ENCODE measurements at regions not wholly inside any gene's neighbourhood (a gene's known extent, or its start where the extent isn't known, plus 50 kb on each side); places are given as distances from the start of the nearest gene placed in this dataset.

GRCh38 chr7:42858570-42858969, 53.3 kb downstream of the C7orf25 start:
- H3K27ac ChIP-seq: no peak overlapping the region
- H3K36me3 ChIP-seq (ENCODE audit: low read depth, missing control alignments): no peaks in the 10 kb centered on the region
- no peaks in the 10 kb centered on the region for H3K27me3 ChIP-seq
- H3K4me3 ChIP-seq: no peak overlapping the region
- intact Hi-C loops (cut with DNase I; ENCODE audit: low total_unique reads): no loop called here
- DNase-seq: no peak
- H3K4me1 ChIP-seq: no peaks in the 10 kb centered on the region
- WGBS, 2 donors: 94 to 95% methylated on average over 1 of the region's 1 CpG
- no peaks in the 10 kb centered on the region for H3K9me3 ChIP-seq
- TF ChIP-seq CTCF (IDR thresholded peaks at IDR 0.05) (no peak), POLR2A (IDR thresholded peaks at IDR 0.05) (no peak)

GRCh38 chr7:42856605-42856987, 55.3 kb downstream of the C7orf25 start:
- TF ChIP-seq CTCF (IDR thresholded peaks at IDR 0.05): no peak
- no peak for TF ChIP-seq POLR2A (IDR thresholded peaks at IDR 0.05)
- DNase-seq: no peak
- Histone ChIP-seq H3K27me3 (no peaks in the 10 kb centered on the region), H3K27ac (no peak overlapping the region), H3K9me3 (no peaks in the 10 kb centered on the region), H3K36me3 (ENCODE audit: low read depth, missing control alignments) (no peaks in the 10 kb centered on the region), H3K4me1 (no peaks in the 10 kb centered on the region), H3K4me3 (peak overlapping the region; percentile 27 to 61)
- intact Hi-C loops (cut with DNase I; ENCODE audit: low total_unique reads): no loop called here
- 31 to 41% methylated on average over 14 to 19 of the region's 19 CpGs for WGBS, 2 donors

- Histone ChIP-seq H3K36me3 (ENCODE audit: low read depth, missing control alignments) (no peaks in the 10 kb centered on the region), H3K4me3 (no peak overlapping the region), H3K9me3 (no peaks in the 10 kb centered on the region), H3K27ac (no peak overlapping the region), H3K4me1 (no peaks in the 10 kb centered on the region), H3K27me3 (no peaks in the 10 kb centered on the region)
- 77 to 79% methylated on average over 11 of the region's 11 CpGs for WGBS, 2 donors
- DNase-seq: no peak
- intact Hi-C loops (cut with DNase I; ENCODE audit: low total_unique reads): no loop called here
- TF ChIP-seq POLR2A (IDR thresholded peaks at IDR 0.05): no peak
- TF ChIP-seq CTCF (IDR thresholded peaks at IDR 0.05): no peak
These were observed 57.2 kb downstream of the C7orf25 start for GRCh38 chr7:42854571-42855118.

GRCh38 chr7:42852531-42852930, 59.3 kb downstream of the C7orf25 start:
- no peak for DNase-seq
- WGBS, 2 donors: 46 to 54% methylated on average over 4 of the region's 4 CpGs
- no peak for TF ChIP-seq CTCF (IDR thresholded peaks at IDR 0.05)
- no peak for TF ChIP-seq POLR2A (IDR thresholded peaks at IDR 0.05)
- H3K36me3 ChIP-seq (ENCODE audit: low read depth, missing control alignments): no peaks in the 10 kb centered on the region
- H3K27me3 ChIP-seq: no peaks in the 10 kb centered on the region
- H3K9me3 ChIP-seq: no peaks in the 10 kb centered on the region
- H3K27ac ChIP-seq: no peak overlapping the region
- no peak overlapping the region for H3K4me3 ChIP-seq
- intact Hi-C loops (cut with DNase I; ENCODE audit: low total_unique reads): no loop called here
- H3K4me1 ChIP-seq: no peaks in the 10 kb centered on the region

- Histone ChIP-seq H3K4me3 (no peak overlapping the region), H3K9me3 (no peaks in the 10 kb centered on the region), H3K36me3 (ENCODE audit: low read depth, missing control alignments) (no peaks in the 10 kb centered on the region), H3K27ac (no peak overlapping the region), H3K4me1 (no peaks in the 10 kb centered on the region), H3K27me3 (no peaks in the 10 kb centered on the region)
- peak in 1 of 3 experiments; percentile 27 for TF ChIP-seq CTCF (IDR thresholded peaks at IDR 0.05)
- TF ChIP-seq POLR2A (IDR thresholded peaks at IDR 0.05): no peak
- WGBS, 2 donors: 29 to 34% methylated on average over 12 of the region's 12 CpGs
- intact Hi-C loops (cut with DNase I; ENCODE audit: low total_unique reads): no loop called here
- DNase-seq: peak; percentile 61
These were observed 68.6 kb downstream of the C7orf25 start for GRCh38 chr7:42843205-42843800.
